ENCODE measurements at regions not wholly inside any gene's neighbourhood (a gene's known extent, or its start where the extent isn't known, plus 50 kb on each side); places are given as distances from the start of the nearest gene placed in this dataset.
"Not testable (repeated sequence)": the region's sequence is repeated elsewhere in the genome, so short reads cannot be mapped to it uniquely, and the experiment has no call there.

GRCh38 chr2:21194147-21194546 lies 70.4 kb downstream of the TDRD15 start:
- no peak for DNase-seq (ENCODE audit: low read depth)

DNA sequence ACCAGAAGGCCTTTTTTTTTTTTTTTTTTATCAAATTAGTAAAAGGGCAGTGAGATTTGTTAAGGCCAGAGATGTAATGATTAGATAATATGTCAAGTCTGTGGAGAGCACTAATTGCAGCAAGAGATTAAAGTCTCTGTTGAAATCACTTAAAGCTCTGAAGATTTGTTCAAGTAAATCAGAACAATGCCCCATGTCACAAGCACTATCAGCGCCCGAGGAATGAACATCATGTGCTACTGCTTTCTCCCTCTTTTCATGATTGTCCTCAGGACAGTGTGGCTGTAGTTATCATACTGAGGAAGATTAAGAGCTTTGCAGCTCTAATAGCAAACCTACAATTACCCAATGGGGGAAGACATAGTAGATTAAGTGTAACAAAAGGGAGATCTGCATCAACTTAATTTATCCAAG lies 71.1 kb downstream of the TDRD15 start:
- DNase-seq (ENCODE audit: low read depth), result no peak

GRCh38 chr2:21195326-21195725 lies 71.6 kb downstream of the TDRD15 start:
- DNase-seq (ENCODE audit: low read depth), result no peak

DNA sequence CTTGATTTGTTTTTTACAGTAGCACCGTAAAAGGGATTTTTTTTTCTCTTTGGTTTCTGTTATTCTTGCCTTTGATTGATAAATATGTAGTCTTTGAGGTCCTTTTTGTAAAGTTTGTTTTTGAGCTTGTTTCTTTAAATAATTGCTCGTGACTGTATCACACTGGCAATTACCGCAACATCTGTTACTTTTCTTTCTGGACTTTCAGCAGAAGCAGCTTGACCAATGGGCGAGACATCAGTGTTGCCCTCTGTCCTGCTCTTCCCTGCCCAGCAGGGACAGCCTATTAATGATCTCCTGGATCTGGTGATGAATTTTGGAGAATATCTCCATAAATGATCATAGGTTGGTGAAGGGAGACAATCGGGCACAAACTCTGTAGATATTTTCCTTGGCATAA lies 74.9 kb downstream of the TDRD15 start:
- no peak for DNase-seq (ENCODE audit: low read depth)

- DNase-seq (ENCODE audit: low read depth), result no peak
Measured at GRCh38 chr2:21203976-21204375, 80.2 kb downstream of the TDRD15 start.

GRCh38 chr2:21214085-21214484 lies 90.3 kb downstream of the TDRD15 start:
- not testable (repeated sequence) for DNase-seq (ENCODE audit: low read depth)

DNA sequence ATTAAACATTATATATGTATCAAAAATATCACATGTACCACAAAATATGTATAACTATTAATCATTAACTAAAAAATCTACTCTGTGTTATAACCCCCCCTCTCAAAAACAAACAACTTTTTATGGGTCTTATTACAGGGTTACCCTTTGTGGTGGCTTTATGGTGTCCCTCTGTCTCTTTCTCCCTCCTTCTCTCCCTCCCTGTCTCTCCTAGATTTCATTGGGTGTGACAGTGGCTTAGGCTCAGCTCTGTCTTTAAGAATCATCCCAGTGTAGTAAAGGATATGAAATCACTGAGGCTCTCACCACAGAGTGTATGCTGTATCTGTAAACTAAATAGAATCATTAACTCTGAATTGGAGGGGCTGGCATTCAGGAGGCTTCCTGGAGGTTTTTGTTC lies 93.7 kb downstream of the TDRD15 start:
- DNase-seq (ENCODE audit: low read depth), result no peak

GRCh38 chr2:21220930-21221329 lies 97.2 kb downstream of the TDRD15 start:
- DNase-seq (ENCODE audit: low read depth), result no peak

GRCh38 chr2:21223618-21224017 lies 99.8 kb downstream of the TDRD15 start:
- no peak for DNase-seq (ENCODE audit: low read depth)

DNA sequence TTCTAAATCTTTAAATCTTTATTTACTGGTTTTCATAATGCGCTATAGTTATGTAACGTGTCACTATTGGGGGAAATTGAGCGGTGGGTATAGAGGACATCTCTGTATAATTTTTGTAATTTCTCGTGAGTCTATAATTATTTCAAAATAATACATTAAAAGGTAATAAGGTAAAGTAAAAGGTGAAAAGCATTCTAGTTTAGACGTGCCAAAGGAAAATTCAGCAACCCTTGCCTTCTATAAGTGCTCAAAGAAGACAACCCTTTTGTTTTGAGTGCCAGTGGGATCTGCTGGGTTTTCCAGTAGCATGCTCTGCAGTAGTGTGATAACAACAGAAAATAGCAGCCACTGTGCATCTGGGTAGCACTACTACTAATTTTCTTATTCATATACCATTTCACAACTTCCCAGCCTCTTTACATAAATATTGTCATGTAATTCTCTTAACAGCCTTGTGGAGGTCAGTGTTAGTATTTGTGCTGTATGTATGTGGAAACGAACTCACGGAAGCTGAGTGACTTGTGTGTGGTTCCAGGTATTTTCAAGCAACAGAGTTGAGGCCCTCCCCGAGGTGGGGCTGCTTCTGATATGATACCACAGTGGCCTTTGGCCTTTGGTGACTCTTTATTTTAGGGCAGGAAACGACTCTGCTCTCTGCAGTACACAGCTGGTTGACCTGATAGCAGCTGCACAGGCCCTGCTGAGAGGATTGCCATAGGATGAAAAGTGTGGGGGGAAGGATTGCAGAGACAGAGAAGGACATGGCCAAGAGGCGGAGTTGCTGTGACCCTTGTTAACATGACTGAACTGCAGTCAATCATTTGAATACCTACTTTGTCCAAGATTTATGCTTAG lies 104.5 kb downstream of the TDRD15 start:
- DNase-seq (ENCODE audit: low read depth), result no peak

GRCh38 chr2:21229302-21229701 lies 105.5 kb downstream of the TDRD15 start:
- no peak for DNase-seq (ENCODE audit: low read depth)

DNA sequence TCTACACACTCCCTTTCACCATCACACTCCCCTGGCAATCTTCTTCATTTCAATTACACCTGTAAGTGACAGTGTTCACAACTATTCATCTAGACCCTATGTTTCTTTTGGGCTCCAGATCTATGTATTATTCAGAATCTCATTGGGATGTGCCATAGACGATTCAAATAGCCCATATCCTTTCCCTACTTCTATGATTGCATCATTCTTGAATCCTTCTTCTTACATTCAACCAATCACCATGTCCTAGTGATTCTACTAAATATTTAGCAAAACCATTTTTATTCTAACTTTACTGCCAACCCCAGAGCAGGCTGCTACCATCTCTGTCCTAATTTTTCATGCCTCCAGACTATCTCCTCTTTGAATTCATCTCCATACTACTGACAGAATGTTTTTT lies 106.4 kb downstream of the TDRD15 start:
- no peak for DNase-seq (ENCODE audit: low read depth)

GRCh38 chr2:21231985-21232384 lies 108.2 kb downstream of the TDRD15 start:
- DNase-seq (ENCODE audit: low read depth), result no peak

DNA sequence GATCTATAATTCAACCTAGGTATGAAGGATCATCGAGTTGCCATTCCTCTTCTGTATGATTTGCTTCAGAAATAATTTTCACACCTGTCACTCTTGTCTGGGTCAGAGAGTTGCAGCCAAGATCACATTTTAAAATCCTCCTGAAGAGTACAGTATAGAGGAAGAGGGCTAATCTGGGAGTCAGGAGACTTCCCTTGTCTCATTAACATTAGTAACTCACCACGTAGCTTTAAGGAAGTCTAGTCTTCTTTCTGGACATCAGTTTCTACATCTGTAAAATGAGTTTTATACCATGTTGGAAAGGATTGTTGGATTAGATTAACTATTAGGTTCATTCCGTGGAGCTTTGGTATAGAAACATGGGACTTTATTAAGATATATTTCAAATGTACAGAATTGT lies 109.4 kb downstream of the TDRD15 start:
- DNase-seq (ENCODE audit: low read depth), result no peak

GRCh38 chr2:21234001-21234400 lies 110.2 kb downstream of the TDRD15 start:
- no peak for DNase-seq (ENCODE audit: low read depth)

GRCh38 chr2:21234464-21235120 lies 110.8 kb downstream of the TDRD15 start:
- no peak for DNase-seq (ENCODE audit: low read depth)

DNA sequence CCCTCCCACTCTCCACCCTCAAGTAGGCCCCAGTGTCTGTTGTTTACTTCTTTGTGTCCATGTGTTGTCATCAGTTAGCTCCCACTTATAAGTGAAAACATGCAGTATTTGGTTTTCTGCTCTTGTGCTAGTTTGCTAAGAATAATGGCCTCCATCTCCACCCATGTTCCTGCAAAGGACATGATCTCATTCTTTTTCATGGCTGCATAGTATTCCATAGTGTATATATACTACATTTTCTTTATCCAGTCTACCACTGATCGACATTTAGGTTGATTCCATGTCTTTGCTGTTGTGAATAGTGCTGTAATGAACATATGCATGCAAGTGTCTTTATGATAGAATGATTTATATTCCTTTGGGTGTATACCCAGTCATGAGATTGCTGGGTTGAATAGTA lies 116.0 kb downstream of the TDRD15 start:
- not testable (repeated sequence) for DNase-seq (ENCODE audit: low read depth)

- DNase-seq (ENCODE audit: low read depth), result no peak
Measured at GRCh38 chr2:21244161-21244560, 120.4 kb downstream of the TDRD15 start.

- DNase-seq (ENCODE audit: low read depth), result no peak
Measured at GRCh38 chr2:21245565-21245964, 121.8 kb downstream of the TDRD15 start.

- no peak for DNase-seq (ENCODE audit: low read depth)
Measured at GRCh38 chr2:21249367-21249766, 125.6 kb downstream of the TDRD15 start.

DNA sequence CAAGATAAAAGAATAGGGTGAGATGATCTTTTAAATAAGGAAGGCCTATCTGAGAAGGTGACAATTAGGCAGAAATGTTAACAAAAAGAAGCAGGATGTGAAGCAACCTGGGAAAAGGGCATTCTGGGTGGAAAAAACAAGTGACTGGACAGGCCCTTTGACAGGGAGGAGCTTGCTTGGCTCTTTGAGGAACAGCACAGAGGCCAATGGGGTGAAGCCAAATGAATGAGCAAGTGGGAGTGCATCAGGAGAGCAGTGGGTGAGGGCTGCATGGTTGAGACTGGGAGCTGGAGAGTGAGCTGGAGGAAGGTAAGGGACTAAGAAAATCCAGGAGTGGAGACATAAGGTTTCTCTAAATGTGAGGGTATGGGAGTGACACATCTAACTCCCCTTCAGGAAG lies 126.9 kb downstream of the TDRD15 start:
- DNase-seq (ENCODE audit: low read depth), result no peak

GRCh38 chr2:21251216-21251980 lies 127.6 kb downstream of the TDRD15 start:
- no peak for DNase-seq (ENCODE audit: low read depth)
